ENCODE measurements at regions not wholly inside any gene's neighbourhood (a gene's known extent, or its start where the extent isn't known, plus 50 kb on each side); places are given as distances from the start of the nearest gene placed in this dataset.

- TF ChIP-seq YY1 (IDR thresholded peaks at IDR 0.05; ENCODE audit: insufficient read depth, insufficient read length) (no peak), ZNF274 (IDR thresholded peaks at IDR 0.05; ENCODE audit: low read depth, low read length) (no peak)
Measured at GRCh38 chr13:105278943-105279381, 1256.5 kb downstream of the EFNB2 start.
